GM12878 (cell line): ENCODE measurements at regions not wholly inside any gene's neighbourhood (a gene's known extent, or its start where the extent isn't known, plus 50 kb on each side); places are given as distances from the start of the nearest gene placed in this dataset.

Experiments used
- ATAC-seq: fragments of 200-7000 bp; cut with Tn5 transposase; 3 replicates; pipeline ENCODE4 v1.9.1; 2020; ENCODE audit warnings: mild to moderate bottlenecking, moderate library complexity
- BruUV-seq: library from RNA; stranded (reverse); fragments of 400-500 nt; replicated peaks from 2 replicates; lab custom pipeline; 2021; lab: Mats Ljungman, UMichigan
- CTCF ChIA-PET: fragments of 300-600 bp; sonication (Branson Sonifier 250); formaldehyde crosslinking; extraction: SDS; loops from one replicate; lab custom pipeline; 2021; ENCODE audit warnings: inconsistent platforms; lab: Yijun Ruan, JAX
- POLR2A ChIA-PET: fragments of 350-600 bp; formaldehyde crosslinking; extraction: SDS; loops from one replicate; lab custom pipeline; 2021; ENCODE audit warnings: inconsistent platforms; lab: Charles Lee
- RAD21 ChIA-PET: fragments of 300-600 bp; sonication (Branson Sonifier 250); formaldehyde crosslinking; loops from one replicate; lab custom pipeline; 2023; ENCODE audit warnings: antibody characterized with exemption; ENCODE audit not compliant: unreplicated experiment; lab: Charles Lee
- SMC1A ChIA-PET: fragments of 300-600 bp; sonication (Branson Sonifier 250); formaldehyde crosslinking; loops from one replicate; lab custom pipeline; 2023; ENCODE audit not compliant: unreplicated experiment, uncharacterized antibody; lab: Charles Lee
- DNase-seq: peaks from one replicate; pipeline ENCODE4 v3.0.0-alpha.2; 2011; ENCODE audit warnings: low read depth, low spot score
- FAIRE-seq: peaks from 3 replicates; lab custom pipeline; 2011; peaks lifted over from hg19 to GRCh38; lab: Jason Lieb, UNC
- H2AFZ ChIP-seq: 2 replicates; pipeline ENCODE4 v1.6.0; 2011; ENCODE audit warnings: low read depth, low read length, control low read depth; ENCODE audit not compliant: control insufficient read depth
- H3K27ac ChIP-seq: 2 replicates; pipeline ENCODE4 v1.5.1; 2011; ENCODE audit warnings: control low read depth; ENCODE audit not compliant: control insufficient read depth, insufficient read depth
- H3K27me3 ChIP-seq, 2 experiments: replicated peaks in 1 of 2; 2 replicates each; pipeline versions ENCODE4 v1.6.0 to v1.6.1; 2011; ENCODE audit warnings: low read length in 1 of 2; ENCODE audit not compliant: control insufficient read depth in 2 of 2, insufficient read depth in 2 of 2
- H3K36me3 ChIP-seq, 2 experiments: 2 replicates each; pipeline ENCODE4 v1.5.1; 2011; ENCODE audit warnings: low read length in 1 of 2; ENCODE audit not compliant: control insufficient read depth in 2 of 2, insufficient read depth in 2 of 2
- H3K4me1 ChIP-seq: 2 replicates; pipeline ENCODE4 v1.6.1; 2011; ENCODE audit warnings: mild to moderate bottlenecking, low read length, moderate library complexity, mixed read lengths; ENCODE audit not compliant: control insufficient read depth, insufficient read depth
- H3K4me2 ChIP-seq: 2 replicates; pipeline ENCODE4 v1.6.0; 2011; ENCODE audit warnings: control low read depth; ENCODE audit not compliant: control insufficient read depth, insufficient read depth
- H3K4me3 ChIP-seq: fragments of 200-600 bp; sonication (generic); 2 replicates; pipeline ENCODE4 v1.5.1; 2016
- H3K79me2 ChIP-seq: 2 replicates; pipeline ENCODE4 v1.6.0; 2011; ENCODE audit warnings: low read length; ENCODE audit not compliant: control insufficient read depth, insufficient read depth
- H3K9ac ChIP-seq: 2 replicates; pipeline ENCODE4 v1.8.0; 2011; ENCODE audit warnings: low read length, control low read depth, mixed read lengths; ENCODE audit not compliant: control insufficient read depth, insufficient read depth
- H3K9me3 ChIP-seq: replicated peaks from 3 replicates; pipeline ENCODE4 v1.5.1; 2011; ENCODE audit warnings: mild to moderate bottlenecking, low read length; ENCODE audit not compliant: control insufficient read depth, insufficient read depth
- H4K20me1 ChIP-seq: 2 replicates; pipeline ENCODE4 v1.6.0; 2011; ENCODE audit not compliant: control insufficient read depth, insufficient read depth
- BCL11A ChIP-seq: IDR thresholded peaks from 2 replicates; pipeline ENCODE4 v1.6.1; 2011; ENCODE audit warnings: low read depth, low read length
- HDAC6 ChIP-seq: fragments of 200-600 bp; sonication (generic); IDR thresholded peaks from one replicate; pipeline ENCODE4 v1.8.0; 2017; ENCODE audit warnings: antibody characterized with exemption; ENCODE audit not compliant: unreplicated experiment
- MYB ChIP-seq: fragments of 150-350 bp; IDR thresholded peaks from 2 replicates; pipeline ENCODE4 v1.6.1; 2014; ENCODE audit warnings: mild to moderate bottlenecking, low read depth, low read length, borderline replicate concordance
- SUZ12 ChIP-seq: fragments of 200-600 bp; sonication (generic); IDR thresholded peaks from one replicate; pipeline ENCODE4 v1.6.1; 2018; ENCODE audit warnings: antibody characterized with exemption, mild to moderate bottlenecking; ENCODE audit not compliant: unreplicated experiment
- TBL1XR1 ChIP-seq: IDR thresholded peaks from 2 replicates; pipeline ENCODE4 v1.6.1; 2012; ENCODE audit warnings: low read depth, low read length, improper control_type of control experiment
- WGBS: methylation state at CpG from one replicate; pipeline ENCODE4 v1.1.6; 2016; ENCODE audit warnings: low lambda C conversion rate; ENCODE audit not compliant: insufficient replicate concordance, insufficient coverage; ENCODE audit errors: missing lambda C conversion rate; 5-methylcytosine and 5-hydroxymethylcytosine counted together
- in situ Hi-C: fragments of 300-500 bp; cut with MboI; formaldehyde crosslinking; loops from 9 replicates; pipeline ENCODE4 v1.14.3; 2018; ENCODE audit warnings: mixed read lengths
- intact Hi-C: fragments of 100-400 bp; cut with micrococcal nuclease; formaldehyde crosslinking; loops from one replicate; pipeline ENCODE4 v1.14.2; 2022; ENCODE audit not compliant: unreplicated experiment
- TF ChIP-seq, protein P1 (sequence below): fragments of 150-350 bp; IDR thresholded peaks from 2 replicates; pipeline ENCODE4 v1.6.1; 2014; ENCODE audit warnings: mild to moderate bottlenecking, low read depth, low read length
- TF ChIP-seq, protein P2 (sequence below): fragments of 450-650 bp; conservative IDR thresholded peaks from 2 replicates; pipeline ENCODE4 v1.6.1; 2017; ENCODE audit warnings: mild to moderate bottlenecking, moderate library complexity
- TF ChIP-seq, protein P3 (sequence below): fragments of 450-650 bp; IDR thresholded peaks from 2 replicates; pipeline ENCODE4 v1.6.1; 2017; ENCODE audit warnings: mild to moderate bottlenecking, moderate library complexity

DNA sequence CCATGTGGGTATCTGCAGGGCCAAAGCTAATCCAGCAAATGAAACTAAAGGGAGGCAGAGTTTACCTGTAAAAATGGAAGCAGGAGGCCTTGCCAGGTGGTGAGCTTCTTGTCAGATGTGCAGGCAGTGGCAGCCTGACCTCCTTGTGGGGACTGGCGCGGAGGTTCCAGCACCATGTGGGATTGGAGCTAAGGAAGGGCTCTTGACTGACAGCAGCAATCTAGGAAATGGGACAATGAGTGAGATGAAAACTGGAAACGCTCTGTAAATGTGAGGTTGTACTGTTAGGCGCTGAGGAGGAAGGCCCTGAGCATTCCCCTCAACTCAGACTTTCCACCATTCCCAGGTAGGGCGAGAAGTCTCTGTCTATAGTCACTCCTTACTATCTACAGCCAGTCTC is 81.8 kb upstream of the ARMC2 start:
- no peak overlapping the region for H3K27ac ChIP-seq
- BruUV-seq: no TSS peak
- 43% methylated on average over 5 of the region's 5 CpGs for WGBS
- no peak overlapping the region for H3K9ac ChIP-seq
- no peak for FAIRE-seq
- H2AFZ ChIP-seq: no peak overlapping the region
- in situ Hi-C loops (no loop called here), intact Hi-C loops (no loop called here)
- no peaks in the 10 kb centered on the region for H4K20me1 ChIP-seq
- TF ChIP-seq HDAC6 (no peak), SUZ12 (no peak), TBL1XR1 (no peak), MYB (no peak), BCL11A (no peak)
- TF ChIP-seq, protein P1, sequence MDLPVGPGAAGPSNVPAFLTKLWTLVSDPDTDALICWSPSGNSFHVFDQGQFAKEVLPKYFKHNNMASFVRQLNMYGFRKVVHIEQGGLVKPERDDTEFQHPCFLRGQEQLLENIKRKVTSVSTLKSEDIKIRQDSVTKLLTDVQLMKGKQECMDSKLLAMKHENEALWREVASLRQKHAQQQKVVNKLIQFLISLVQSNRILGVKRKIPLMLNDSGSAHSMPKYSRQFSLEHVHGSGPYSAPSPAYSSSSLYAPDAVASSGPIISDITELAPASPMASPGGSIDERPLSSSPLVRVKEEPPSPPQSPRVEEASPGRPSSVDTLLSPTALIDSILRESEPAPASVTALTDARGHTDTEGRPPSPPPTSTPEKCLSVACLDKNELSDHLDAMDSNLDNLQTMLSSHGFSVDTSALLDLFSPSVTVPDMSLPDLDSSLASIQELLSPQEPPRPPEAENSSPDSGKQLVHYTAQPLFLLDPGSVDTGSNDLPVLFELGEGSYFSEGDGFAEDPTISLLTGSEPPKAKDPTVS: no peak
- TF ChIP-seq, protein P2, sequence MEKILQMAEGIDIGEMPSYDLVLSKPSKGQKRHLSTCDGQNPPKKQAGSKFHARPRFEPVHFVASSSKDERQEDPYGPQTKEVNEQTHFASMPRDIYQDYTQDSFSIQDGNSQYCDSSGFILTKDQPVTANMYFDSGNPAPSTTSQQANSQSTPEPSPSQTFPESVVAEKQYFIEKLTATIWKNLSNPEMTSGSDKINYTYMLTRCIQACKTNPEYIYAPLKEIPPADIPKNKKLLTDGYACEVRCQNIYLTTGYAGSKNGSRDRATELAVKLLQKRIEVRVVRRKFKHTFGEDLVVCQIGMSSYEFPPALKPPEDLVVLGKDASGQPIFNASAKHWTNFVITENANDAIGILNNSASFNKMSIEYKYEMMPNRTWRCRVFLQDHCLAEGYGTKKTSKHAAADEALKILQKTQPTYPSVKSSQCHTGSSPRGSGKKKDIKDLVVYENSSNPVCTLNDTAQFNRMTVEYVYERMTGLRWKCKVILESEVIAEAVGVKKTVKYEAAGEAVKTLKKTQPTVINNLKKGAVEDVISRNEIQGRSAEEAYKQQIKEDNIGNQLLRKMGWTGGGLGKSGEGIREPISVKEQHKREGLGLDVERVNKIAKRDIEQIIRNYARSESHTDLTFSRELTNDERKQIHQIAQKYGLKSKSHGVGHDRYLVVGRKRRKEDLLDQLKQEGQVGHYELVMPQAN: no peak
- TF ChIP-seq, protein P3, sequence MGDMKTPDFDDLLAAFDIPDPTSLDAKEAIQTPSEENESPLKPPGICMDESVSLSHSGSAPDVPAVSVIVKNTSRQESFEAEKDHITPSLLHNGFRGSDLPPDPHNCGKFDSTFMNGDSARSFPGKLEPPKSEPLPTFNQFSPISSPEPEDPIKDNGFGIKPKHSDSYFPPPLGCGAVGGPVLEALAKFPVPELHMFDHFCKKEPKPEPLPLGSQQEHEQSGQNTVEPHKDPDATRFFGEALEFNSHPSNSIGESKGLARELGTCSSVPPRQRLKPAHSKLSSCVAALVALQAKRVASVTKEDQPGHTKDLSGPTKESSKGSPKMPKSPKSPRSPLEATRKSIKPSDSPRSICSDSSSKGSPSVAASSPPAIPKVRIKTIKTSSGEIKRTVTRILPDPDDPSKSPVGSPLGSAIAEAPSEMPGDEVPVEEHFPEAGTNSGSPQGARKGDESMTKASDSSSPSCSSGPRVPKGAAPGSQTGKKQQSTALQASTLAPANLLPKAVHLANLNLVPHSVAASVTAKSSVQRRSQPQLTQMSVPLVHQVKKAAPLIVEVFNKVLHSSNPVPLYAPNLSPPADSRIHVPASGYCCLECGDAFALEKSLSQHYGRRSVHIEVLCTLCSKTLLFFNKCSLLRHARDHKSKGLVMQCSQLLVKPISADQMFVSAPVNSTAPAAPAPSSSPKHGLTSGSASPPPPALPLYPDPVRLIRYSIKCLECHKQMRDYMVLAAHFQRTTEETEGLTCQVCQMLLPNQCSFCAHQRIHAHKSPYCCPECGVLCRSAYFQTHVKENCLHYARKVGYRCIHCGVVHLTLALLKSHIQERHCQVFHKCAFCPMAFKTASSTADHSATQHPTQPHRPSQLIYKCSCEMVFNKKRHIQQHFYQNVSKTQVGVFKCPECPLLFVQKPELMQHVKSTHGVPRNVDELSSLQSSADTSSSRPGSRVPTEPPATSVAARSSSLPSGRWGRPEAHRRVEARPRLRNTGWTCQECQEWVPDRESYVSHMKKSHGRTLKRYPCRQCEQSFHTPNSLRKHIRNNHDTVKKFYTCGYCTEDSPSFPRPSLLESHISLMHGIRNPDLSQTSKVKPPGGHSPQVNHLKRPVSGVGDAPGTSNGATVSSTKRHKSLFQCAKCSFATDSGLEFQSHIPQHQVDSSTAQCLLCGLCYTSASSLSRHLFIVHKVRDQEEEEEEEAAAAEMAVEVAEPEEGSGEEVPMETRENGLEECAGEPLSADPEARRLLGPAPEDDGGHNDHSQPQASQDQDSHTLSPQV: no peak
- no peak overlapping the region for H3K4me3 ChIP-seq
- no peak for ATAC-seq
- DNase-seq: no peak
- ChIA-PET POLR2A (no interaction called here), SMC1A (no interaction called here), CTCF (interaction anchor here (1.0 to 1.7 kb wide), 2 partner anchors 9 to 13 kb away, joined by 3 to 4 read pairs; no protein-coding TSS in a partner anchor), RAD21 (no interaction called here)
- H3K9me3 ChIP-seq: no peaks in the 10 kb centered on the region
- H3K4me2 ChIP-seq: no peak overlapping the region
- no peaks in the 10 kb centered on the region for H3K79me2 ChIP-seq
- H3K36me3 ChIP-seq: no peaks in the 10 kb centered on the region
- no peaks in the 10 kb centered on the region for H3K4me1 ChIP-seq
- peaks cover 5 to 14% of the 10 kb centered on the region in 2 experiments for H3K27me3 ChIP-seq
